ENCODE measurements at regions not wholly inside any gene's neighbourhood (a gene's known extent, or its start where the extent isn't known, plus 50 kb on each side); places are given as distances from the start of the nearest gene placed in this dataset.

GRCh38 chr11:92276773-92277172, 52.2 kb downstream of the FAT3 start:
- no peak for DNase-seq

- DNase-seq = no peak
Measured at GRCh38 chr11:92277871-92278270, 53.3 kb downstream of the FAT3 start.

GRCh38 chr11:92278791-92279433, 54.3 kb downstream of the FAT3 start:
- DNase-seq = no peak

GRCh38 chr11:92284107-92284506, 59.5 kb downstream of the FAT3 start:
- DNase-seq = no peak

DNA sequence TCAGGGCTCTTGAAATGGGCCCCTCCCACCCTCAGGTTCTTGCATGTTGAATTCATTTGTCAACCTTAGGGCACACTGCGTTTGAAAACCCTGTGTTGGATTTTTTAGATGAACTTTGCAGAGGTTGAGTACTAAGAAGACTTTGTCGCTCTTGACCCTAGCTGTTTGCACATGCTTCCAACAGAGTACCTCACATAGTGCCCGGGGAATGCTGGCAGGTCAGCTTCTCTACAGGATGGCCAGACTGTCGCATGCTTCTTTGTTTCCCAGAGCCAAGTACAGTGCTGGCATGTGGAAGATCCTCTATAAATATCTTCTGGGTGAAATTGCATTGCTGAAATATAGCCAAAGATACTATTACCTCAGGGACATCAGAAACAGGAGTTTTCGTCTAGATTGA, 59.9 kb downstream of the FAT3 start:
- no peak for DNase-seq

DNA sequence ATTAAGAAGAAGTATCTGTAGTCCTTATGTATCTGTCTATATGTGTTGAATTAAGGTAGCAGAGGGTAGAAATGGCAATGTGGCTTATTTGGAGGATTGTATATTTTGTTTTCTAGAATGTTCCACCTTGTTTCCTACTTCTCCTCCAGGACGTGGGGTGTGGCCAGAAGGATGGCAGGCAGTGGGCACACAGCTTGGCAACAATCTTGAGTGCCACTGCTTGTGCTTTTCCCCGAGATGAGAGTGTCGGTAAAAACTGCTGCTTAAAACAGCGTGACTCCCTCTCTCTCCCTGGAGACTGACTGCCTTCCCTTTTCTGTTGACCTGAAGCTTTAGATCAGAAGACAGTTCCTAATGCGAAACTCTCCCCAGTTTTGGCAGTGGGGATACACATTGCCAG, 61.2 kb downstream of the FAT3 start:
- DNase-seq = no peak

DNA sequence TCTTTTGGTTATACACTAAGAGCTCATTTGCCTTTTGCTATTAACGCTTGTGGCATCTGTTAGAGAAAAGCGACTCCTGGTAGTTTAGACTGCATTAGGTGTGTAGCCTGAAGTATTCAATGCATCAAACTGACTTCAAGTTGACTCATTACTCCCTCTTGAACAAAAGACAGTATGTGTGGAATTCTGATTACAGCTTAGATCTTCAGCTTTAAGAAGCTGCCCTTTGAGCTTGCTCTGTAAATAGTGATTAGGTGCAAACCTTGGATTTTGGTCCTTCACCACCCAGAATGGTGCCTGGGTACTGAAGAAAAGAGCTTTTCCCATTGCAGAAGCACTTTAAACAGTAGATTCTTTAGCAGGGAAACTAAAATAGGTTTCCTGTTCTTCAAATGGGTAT, 62.1 kb downstream of the FAT3 start:
- no peak for DNase-seq

- DNase-seq = no peak
Measured at GRCh38 chr11:92295175-92296137, 70.8 kb downstream of the FAT3 start.

DNA sequence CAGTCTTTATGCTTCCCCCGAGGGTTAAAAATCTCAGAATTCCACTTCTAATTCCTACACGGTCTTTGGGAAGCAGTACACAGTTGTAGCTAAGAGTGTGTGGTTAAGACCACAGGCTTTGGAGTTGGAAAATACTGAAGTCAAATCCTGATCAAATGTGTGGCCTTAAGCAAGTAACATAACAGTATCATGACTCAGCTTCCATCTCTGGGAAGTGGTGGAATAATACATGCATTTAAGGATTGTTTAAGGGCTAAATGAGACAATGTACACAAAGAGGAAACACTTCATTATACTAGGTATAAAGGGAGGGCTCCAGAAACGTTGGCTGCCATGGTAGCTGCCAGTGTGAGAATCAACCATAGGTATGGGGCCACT, 71.5 kb downstream of the FAT3 start:
- DNase-seq = no peak

GRCh38 chr11:92297567-92298553, 73.2 kb downstream of the FAT3 start:
- DNase-seq = no peak

DNA sequence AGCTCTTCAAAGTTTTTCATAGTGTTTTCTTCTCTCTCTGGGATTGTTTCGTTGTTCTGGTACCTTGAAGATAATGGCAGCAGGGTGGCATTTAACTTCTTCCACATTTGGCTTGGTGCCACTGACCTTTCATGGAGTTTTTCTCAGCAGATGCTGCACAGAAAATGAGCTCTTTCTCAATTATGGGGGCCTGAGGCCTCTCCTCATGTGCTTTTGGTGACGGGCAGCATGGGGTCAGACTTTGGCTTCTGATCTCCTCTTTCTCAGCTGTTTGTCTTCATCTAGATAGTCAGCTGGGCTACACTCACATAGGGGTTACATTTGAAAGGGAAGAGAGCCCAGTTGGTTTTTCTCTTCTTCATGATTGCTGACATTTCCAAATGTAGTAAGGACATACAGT, 76.3 kb downstream of the FAT3 start:
- DNase-seq = no peak

DNA sequence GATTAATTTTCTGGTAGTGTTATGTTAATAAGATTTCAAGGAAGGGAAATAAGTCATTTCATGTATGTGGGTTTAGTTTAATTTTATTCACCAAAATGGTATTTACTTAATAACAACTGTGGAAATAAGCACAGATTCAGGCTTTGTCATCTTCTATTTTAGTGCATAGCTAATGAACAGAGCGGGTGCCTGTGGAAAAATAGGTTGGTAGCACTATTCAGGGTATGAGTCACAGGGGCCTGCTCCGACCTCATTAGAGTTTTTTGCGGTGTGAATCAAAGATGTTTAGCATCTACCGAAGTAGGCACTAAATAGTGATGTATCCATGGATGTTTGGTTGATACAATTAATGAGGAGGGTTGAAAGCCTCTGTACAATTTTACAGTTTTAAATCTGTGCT, 78.2 kb downstream of the FAT3 start:
- no peak for DNase-seq

GRCh38 chr11:92304271-92304670, 79.7 kb downstream of the FAT3 start:
- DNase-seq = no peak

DNA sequence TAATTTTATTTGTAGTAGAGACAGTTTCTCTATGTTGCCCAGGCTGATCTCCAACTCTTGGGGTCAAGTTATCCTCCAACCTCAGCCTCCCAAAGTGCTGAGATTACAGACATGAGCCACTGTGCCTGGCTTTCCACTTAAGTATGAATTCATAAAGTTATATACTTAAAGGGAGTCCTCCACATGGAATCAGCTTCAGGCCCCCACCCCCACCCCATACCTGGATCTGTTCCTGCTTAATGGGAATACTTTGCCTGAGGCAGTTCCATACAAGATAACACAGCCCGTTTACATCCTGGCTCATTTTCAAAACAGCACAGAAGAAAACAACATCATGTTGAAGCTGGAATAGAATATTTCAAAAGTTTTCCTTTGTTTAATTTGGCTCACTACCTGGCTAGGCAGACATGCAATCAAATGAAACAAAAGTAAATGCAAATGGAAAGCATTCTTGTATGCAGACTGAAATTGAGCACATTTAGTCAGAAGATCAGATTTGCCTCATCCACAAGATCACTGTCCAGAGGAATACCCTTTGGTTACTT, 82.4 kb downstream of the FAT3 start:
- no peak for DNase-seq

- no peak for DNase-seq
Measured at GRCh38 chr11:92308366-92308765, 83.7 kb downstream of the FAT3 start.

DNA sequence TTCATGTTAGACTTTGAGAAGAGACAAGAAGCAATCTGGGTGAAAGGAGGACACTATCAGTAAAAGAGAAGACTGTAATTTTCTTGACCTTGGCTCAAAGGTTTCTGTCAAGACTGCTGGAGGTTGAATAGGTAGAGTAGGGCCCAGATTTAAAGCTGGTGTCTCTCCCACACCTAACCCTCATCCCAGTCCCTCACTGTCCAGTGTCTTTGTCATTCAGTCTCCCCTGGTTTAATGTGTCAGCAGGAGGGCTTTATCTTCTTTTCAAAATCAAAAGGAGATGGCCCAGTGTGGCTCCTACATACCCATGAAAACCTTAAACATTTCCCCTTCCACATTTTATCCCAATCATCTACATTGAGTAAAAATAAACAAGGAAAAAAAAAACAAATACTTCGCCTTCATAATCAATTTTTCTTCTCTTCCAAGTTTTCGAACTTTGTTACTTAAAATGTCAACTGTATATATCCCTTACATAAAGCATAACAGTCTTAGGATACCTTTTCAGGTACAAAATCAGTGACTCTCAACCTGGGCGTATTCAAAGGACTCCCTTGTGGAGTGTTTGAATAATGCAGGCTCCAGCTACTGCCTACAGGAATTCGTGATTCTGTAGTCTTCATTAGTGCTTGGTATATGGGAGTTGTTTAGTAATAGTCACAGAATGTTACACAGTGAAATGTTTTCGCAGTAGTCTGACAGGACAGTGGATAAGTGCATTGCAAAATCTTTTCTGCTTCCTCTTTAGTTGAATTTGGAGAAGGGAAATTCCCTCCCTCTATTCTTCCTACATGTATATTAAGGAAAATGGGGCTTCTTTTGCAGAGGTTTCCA, 87.2 kb downstream of the FAT3 start:
- no peak for DNase-seq

DNA sequence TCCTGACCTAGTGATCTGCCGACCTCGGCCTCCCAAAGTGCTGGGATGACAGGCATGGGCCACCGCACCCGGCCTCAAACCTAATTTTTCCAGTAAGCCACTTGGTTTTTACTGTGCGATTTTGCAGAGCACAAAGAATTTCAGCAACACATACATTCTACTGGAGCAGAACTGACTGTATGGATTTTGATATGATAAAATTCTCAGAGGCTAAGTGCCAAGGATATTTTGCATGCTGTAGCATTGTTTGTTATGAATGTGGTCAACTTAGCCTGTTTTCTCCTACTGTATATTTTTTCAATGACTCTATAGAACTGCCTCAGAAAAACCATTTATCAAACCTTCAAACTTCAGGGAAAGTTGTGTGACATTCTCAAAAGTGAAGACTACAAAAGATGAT, 89.2 kb downstream of the FAT3 start:
- no peak for DNase-seq

- DNase-seq = peak; percentile 22
Measured at GRCh38 chr11:92314499-92314898, 89.9 kb downstream of the FAT3 start.

DNA sequence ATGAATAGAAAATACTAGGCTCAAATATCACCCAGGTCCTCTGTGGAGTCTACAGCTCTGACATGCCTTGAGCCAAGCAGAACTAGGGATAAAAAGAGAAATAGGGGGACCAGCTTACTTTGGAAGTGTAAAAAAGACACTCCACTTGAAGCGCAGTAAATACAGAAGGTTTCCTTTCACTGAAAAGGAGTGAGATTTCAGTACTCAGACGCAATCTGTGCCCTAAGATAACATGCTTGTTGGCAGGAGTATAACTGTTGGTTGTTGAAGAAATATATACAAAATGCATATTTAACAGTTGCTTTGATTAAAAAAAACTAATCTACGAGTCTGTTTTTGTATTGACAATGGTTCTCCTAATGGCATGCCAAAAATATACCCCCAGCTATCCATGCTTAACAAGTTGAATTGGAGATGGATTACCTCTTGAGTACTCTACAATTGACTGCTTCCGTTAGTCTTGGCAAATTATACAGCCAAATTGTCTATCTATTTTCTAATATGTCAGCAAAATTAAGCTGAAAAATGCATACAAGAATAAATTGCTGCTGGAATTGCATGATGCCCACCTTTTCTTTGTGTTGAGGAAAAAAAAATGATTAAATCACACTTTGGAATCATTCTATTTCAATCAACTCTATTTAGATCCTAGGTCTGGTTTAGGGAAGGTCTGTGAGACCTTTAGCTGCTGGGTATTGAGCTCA, 91.6 kb downstream of the FAT3 start:
- no peak for DNase-seq

DNA sequence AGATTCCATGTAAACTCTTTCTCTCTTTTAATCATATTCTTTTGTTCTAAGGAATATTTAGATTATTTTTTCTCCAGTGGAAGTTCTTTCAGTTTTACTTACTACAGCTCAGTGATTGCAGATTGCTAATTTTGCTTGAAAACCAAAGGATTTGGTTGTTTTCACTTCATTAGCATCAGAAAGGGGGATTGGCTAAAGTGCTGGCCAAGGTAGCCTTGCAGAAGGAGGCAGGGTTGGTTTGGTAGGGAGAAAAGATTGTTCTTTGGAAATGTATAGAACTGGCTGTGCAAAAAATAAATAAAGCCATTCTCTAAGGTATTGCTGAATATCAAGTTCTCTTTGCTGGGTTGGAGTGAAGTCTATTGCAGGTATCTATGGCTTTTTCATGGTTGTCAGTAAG, 92.6 kb downstream of the FAT3 start:
- DNase-seq = no peak

DNA sequence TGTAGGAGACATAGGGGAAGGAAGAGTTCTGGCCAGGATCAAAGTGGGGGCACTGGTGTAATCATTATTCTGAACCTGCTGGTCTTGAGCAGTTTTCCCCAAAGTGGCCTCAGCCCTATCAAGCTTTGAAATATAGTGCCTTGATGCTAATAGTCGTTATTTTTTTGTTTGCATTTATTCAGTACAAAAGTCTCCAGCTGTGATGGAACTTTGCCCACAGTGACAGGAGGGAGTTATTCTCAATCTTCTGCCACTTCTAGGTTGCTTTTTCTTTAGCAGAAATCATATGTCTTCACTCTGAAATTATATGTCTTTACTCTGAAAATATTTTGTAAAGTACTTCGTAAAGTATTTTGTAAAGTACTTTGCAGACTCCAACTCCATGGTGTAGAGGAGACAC, 93.1 kb downstream of the FAT3 start:
- no peak for DNase-seq

Measured in femur (tissue), 1 donor.